Right lobe of liver (tissue), 6 donors: ENCODE measurements at regions not wholly inside any gene's neighbourhood (a gene's known extent, or its start where the extent isn't known, plus 50 kb on each side); places are given as distances from the start of the nearest gene placed in this dataset.
A peak's percentile ranks its signal among the peaks of the same experiment; 100 is the strongest.

Experiments
- ATAC-seq, 4 donors: fragments of 200-7000 bp; cut with Tn5 transposase; one replicate each; pipeline ENCODE4 v1.9.1; 2020; ENCODE audit warnings: mild to moderate bottlenecking in 4 of 4, moderate library complexity in 4 of 4
- DNase-seq, 3 donors: peaks; one replicate each; pipeline ENCODE4 v3.0.0-alpha.2; 2020
- H3K27ac ChIP-seq, 3 donors: fragments of 200-600 bp; one replicate each; pipeline ENCODE4 v1.8.0; 2022
- H3K27me3 ChIP-seq, 2 donors: fragments of 200-600 bp; one replicate each; pipeline ENCODE4 v1.8.0; 2022
- H3K36me3 ChIP-seq, 4 donors: fragments of 200-600 bp; sonication (generic) in 1 of 4; one replicate each; pipeline versions ENCODE4 v1.5.1 to v1.8.0; 2017 to 2022; ENCODE audit warnings: control low read depth in 1 of 4
- H3K4me1 ChIP-seq, 4 donors: fragments of 200-600 bp; sonication (generic) in 1 of 4; one replicate each; pipeline versions ENCODE4 v1.5.1 to v1.8.0; 2017 to 2022; ENCODE audit warnings: control low read depth in 1 of 4
- H3K4me3 ChIP-seq, 3 donors: fragments of 200-600 bp; one replicate each; pipeline ENCODE4 v1.8.0; 2022
- H3K9me3 ChIP-seq, 4 donors: fragments of 200-600 bp; sonication (generic) in 1 of 4; one replicate each; pipeline versions ENCODE4 v1.5.1 to v1.8.0; 2017 to 2022; ENCODE audit warnings: control low read depth in 1 of 4
- POLR2A ChIP-seq: fragments of 450-650 bp; IDR thresholded peaks from one replicate; pipeline ENCODE4 v1.6.1; 2017; ENCODE audit warnings: antibody characterized with exemption, mild to moderate bottlenecking
- WGBS: methylation state at CpG from one replicate; pipeline ENCODE4 v1.1.6; 2018; ENCODE audit warnings: low coverage, low lambda C conversion rate; ENCODE audit not compliant: insufficient coverage; ENCODE audit errors: missing lambda C conversion rate; 5-methylcytosine and 5-hydroxymethylcytosine counted together
- intact Hi-C, 2 donors: fragments of 100-400 bp; cut with DNase I; formaldehyde crosslinking; loops; one replicate each; pipeline versions ENCODE4 v1.11.2 to v1.14.1; 2022
- TF ChIP-seq, protein P1 (sequence below), 4 donors: fragments of 200-600 bp in 3 of 4; fragments of 450-650 bp in 1 of 4; IDR thresholded peaks; one replicate each; pipeline versions ENCODE4 v1.5.1 to v1.8.0; 2016 to 2022; ENCODE audit warnings: antibody characterized with exemption in 4 of 4, mild to moderate bottlenecking in 2 of 4
- donor health status: DM: no; HTN: yes; CAD: no.
- donor health status: DM: no; HTN: no; CAD: no.
- donor health status: DM: no; HTN: no; CAD: no.
- donor health status: DM: no; HTN: yes; CAD: no.
- donor health status: DM: no; HTN: yes; CAD: no.

DNA sequence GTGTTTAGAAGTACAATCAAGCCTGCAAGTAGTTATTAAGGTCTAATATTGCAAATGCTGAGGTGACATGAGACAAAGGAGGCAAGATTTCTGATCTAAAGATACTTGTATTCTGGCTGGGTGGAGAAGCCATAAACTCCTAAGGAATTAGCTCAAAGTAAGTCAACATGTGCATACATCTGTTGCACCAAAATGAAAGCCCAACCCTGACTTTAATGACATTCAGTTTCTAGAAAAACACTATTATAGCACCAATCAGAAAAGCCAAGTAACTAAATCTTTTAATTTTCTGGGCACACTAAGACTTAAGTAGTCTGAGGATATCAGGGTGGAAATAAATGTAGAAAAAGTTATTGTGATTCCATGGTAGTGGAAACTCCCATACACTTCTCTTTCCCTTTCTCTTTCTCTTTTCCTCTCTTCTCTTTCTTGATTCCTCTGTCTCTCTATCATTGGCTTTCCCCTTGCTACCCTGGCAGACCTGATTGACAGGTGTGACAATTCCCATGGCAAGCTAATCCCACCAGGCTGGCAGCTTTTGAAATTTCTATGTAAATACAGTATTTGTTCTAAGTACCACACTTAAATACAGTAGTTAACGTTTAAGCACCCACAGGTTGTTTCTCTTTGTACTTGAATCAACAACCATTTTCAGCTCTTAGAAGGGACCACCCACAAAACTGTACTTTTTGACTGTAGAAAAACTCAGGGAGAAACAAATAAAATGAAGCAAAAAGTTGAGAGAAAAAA, 528.4 kb upstream of the SEMA6D start:
- no peaks in the 10 kb centered on the region for H3K27me3 ChIP-seq
- ATAC-seq (no peak), DNase-seq (no peak)
- no peak overlapping the region for H3K27ac ChIP-seq
- H3K4me3 ChIP-seq = no peak overlapping the region
- intact Hi-C loops = no loop called here
- no peaks in the 10 kb centered on the region for H3K36me3 ChIP-seq
- TF ChIP-seq, protein P1, sequence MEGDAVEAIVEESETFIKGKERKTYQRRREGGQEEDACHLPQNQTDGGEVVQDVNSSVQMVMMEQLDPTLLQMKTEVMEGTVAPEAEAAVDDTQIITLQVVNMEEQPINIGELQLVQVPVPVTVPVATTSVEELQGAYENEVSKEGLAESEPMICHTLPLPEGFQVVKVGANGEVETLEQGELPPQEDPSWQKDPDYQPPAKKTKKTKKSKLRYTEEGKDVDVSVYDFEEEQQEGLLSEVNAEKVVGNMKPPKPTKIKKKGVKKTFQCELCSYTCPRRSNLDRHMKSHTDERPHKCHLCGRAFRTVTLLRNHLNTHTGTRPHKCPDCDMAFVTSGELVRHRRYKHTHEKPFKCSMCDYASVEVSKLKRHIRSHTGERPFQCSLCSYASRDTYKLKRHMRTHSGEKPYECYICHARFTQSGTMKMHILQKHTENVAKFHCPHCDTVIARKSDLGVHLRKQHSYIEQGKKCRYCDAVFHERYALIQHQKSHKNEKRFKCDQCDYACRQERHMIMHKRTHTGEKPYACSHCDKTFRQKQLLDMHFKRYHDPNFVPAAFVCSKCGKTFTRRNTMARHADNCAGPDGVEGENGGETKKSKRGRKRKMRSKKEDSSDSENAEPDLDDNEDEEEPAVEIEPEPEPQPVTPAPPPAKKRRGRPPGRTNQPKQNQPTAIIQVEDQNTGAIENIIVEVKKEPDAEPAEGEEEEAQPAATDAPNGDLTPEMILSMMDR (IDR thresholded peaks at IDR 0.05) = no peak
- no peak for TF ChIP-seq POLR2A
- WGBS = 41% methylated on average over 1 of the region's 1 CpG
- no peaks in the 10 kb centered on the region for H3K9me3 ChIP-seq
- H3K4me1 ChIP-seq = peaks cover 0 to 12% (median under 1%) of the 10 kb centered on the region in 4 donors

- no peak overlapping the region for H3K4me3 ChIP-seq
- H3K27ac ChIP-seq = no peak overlapping the region
- peak in 2 of 4 donors; percentile 39 to 55 for ATAC-seq
- DNase-seq = no peak
- H3K4me1 ChIP-seq = no peaks in the 10 kb centered on the region
- no peaks in the 10 kb centered on the region for H3K27me3 ChIP-seq
- no peak for TF ChIP-seq POLR2A
- TF ChIP-seq, protein P1 (IDR thresholded peaks at IDR 0.05) = peak in 3 of 4 donors; percentile 19 to 36 (median 23)
- no peaks in the 10 kb centered on the region for H3K36me3 ChIP-seq
- 43% methylated on average over 2 of the region's 2 CpGs for WGBS
- H3K9me3 ChIP-seq = no peaks in the 10 kb centered on the region
- intact Hi-C loops = loop anchor here in 1 of 2 donors (5.0 kb wide), 1 partner anchor 793 kb away; no protein-coding TSS in a partner anchor
Measured at GRCh38 chr15:47194718-47195117, 522.6 kb upstream of the SEMA6D start.

DNA sequence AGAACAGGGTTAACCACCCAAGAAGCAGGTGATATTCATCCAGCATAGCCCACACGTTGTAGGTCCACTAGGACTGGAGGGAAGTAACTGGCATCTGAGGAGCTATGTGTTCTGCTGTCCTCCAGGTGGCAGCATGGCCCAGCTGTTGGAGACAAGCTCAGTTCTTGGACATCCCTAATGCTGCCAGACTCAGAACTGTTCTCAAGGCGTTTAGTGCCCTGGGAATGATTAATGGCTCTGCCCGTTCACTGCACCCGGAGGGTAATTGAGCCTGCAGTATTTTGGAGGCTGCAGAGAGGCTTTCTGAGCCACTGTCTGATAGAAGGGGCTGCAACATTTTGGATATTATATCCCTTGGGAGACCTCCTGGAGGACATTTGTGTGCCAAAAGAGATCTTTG, 521.3 kb upstream of the SEMA6D start:
- peak; percentile 75 to 79 (median 75) for DNase-seq
- no peaks in the 10 kb centered on the region for H3K9me3 ChIP-seq
- H3K4me3 ChIP-seq = no peak overlapping the region
- no peaks in the 10 kb centered on the region for H3K36me3 ChIP-seq
- H3K27ac ChIP-seq = no peak overlapping the region
- peak; percentile 99 to 100 (median 100) for ATAC-seq
- no peaks in the 10 kb centered on the region for H3K4me1 ChIP-seq
- no peaks in the 10 kb centered on the region for H3K27me3 ChIP-seq
- intact Hi-C loops = no loop called here
- TF ChIP-seq POLR2A = no peak
- TF ChIP-seq, protein P1 (IDR thresholded peaks at IDR 0.05) = peak; percentile 75 to 84 (median 80)
- 0% methylated on average over 4 of the region's 4 CpGs for WGBS

- TF ChIP-seq, protein P1 (IDR thresholded peaks at IDR 0.05) = no peak
- TF ChIP-seq POLR2A = no peak
Measured at GRCh38 chr15:47203993-47204392, 513.3 kb upstream of the SEMA6D start.

More at GRCh38 chr15:47203993-47204392, 513.3 kb upstream of the SEMA6D start:
- ATAC-seq (no peak), DNase-seq (no peak)
- no peak overlapping the region for H3K4me3 ChIP-seq
- intact Hi-C loops = no loop called here
- no peak overlapping the region for H3K27ac ChIP-seq
- H3K27me3 ChIP-seq = no peaks in the 10 kb centered on the region
- no peaks in the 10 kb centered on the region for H3K4me1 ChIP-seq
- H3K36me3 ChIP-seq = no peaks in the 10 kb centered on the region
- WGBS = 25% methylated on average over 1 of the region's 1 CpG
- H3K9me3 ChIP-seq = no peaks in the 10 kb centered on the region
